IMR-90 (cell line): ENCODE measurements at regions not wholly inside any gene's neighbourhood (a gene's known extent, or its start where the extent isn't known, plus 50 kb on each side); places are given as distances from the start of the nearest gene placed in this dataset.

ENCODE experiments used
- POLR2A ChIP-seq: IDR thresholded peaks from 2 replicates; pipeline ENCODE4 v1.6.1; 2012; ENCODE audit warnings: mild to moderate bottlenecking, low read depth, low read length
- RCOR1 ChIP-seq: IDR thresholded peaks from 2 replicates; pipeline ENCODE4 v1.6.1; 2012; ENCODE audit warnings: mild to moderate bottlenecking, low read length, improper control_type of control experiment; ENCODE audit not compliant: insufficient replicate concordance
- RFX5 ChIP-seq: IDR thresholded peaks from 2 replicates; pipeline ENCODE4 v1.8.0; 2012; ENCODE audit warnings: low read depth, mild to moderate bottlenecking, low read length, moderate library complexity
- TF ChIP-seq, protein P1 (sequence below): conservative IDR thresholded peaks from 2 replicates; pipeline ENCODE4 v1.5.1; 2012; ENCODE audit warnings: mild to moderate bottlenecking, low read depth, low read length, improper control_type of control experiment

GRCh38 chr6:169363590-169363989, 109.9 kb upstream of the THBS2 start:
- no peak for TF ChIP-seq RCOR1
- TF ChIP-seq, protein P1, sequence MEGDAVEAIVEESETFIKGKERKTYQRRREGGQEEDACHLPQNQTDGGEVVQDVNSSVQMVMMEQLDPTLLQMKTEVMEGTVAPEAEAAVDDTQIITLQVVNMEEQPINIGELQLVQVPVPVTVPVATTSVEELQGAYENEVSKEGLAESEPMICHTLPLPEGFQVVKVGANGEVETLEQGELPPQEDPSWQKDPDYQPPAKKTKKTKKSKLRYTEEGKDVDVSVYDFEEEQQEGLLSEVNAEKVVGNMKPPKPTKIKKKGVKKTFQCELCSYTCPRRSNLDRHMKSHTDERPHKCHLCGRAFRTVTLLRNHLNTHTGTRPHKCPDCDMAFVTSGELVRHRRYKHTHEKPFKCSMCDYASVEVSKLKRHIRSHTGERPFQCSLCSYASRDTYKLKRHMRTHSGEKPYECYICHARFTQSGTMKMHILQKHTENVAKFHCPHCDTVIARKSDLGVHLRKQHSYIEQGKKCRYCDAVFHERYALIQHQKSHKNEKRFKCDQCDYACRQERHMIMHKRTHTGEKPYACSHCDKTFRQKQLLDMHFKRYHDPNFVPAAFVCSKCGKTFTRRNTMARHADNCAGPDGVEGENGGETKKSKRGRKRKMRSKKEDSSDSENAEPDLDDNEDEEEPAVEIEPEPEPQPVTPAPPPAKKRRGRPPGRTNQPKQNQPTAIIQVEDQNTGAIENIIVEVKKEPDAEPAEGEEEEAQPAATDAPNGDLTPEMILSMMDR: no peak
- no peak for TF ChIP-seq RFX5
- no peak for TF ChIP-seq POLR2A
